ENCODE measurements at regions not wholly inside any gene's neighbourhood (a gene's known extent, or its start where the extent isn't known, plus 50 kb on each side); places are given as distances from the start of the nearest gene placed in this dataset.

- no peaks in the 10 kb centered on the region for H3K9me3 ChIP-seq
- H3K4me3 ChIP-seq, result no peak overlapping the region
- no peak for DNase-seq (ENCODE audit: low spot score)
- H3K27me3 ChIP-seq, result no peaks in the 10 kb centered on the region
- no peaks in the 10 kb centered on the region for H3K36me3 ChIP-seq
- no peak for TF ChIP-seq CTCF (IDR thresholded peaks at IDR 0.05)
- H3K4me1 ChIP-seq, result no peaks in the 10 kb centered on the region
- no peak overlapping the region for H3K27ac ChIP-seq
Observed at GRCh38 chr17:71709946-71710345, 410.9 kb upstream of the SOX9 start.

DNA sequence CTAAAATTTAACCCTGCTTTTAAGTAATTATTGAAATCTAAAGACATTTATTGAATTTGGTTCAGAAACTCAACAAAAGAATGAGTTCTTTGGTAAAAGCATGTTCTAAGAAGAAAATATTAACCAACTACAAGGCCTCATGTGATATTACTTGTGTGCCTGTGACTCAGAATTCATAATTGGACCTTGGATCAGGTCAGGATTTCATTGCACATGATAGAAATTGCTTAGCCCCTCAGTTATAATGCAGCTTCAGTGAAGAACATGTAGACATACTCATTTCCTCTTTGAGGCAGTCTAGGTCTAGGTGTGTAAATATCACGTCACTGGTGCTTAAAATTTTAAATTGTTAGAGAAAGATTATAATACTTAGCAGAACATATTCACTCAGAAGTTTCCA lies 410.0 kb upstream of the SOX9 start:
- no peak for TF ChIP-seq CTCF (IDR thresholded peaks at IDR 0.05)
- DNase-seq (ENCODE audit: low spot score), result no peak
- Histone ChIP-seq H3K27me3 (no peaks in the 10 kb centered on the region), H3K4me3 (no peak overlapping the region), H3K27ac (no peak overlapping the region), H3K4me1 (no peaks in the 10 kb centered on the region), H3K9me3 (no peaks in the 10 kb centered on the region), H3K36me3 (no peaks in the 10 kb centered on the region)

- no peaks in the 10 kb centered on the region for H3K27me3 ChIP-seq
- no peak for DNase-seq (ENCODE audit: low spot score)
Observed at GRCh38 chr17:71713846-71714245, 407.0 kb upstream of the SOX9 start.

DNA sequence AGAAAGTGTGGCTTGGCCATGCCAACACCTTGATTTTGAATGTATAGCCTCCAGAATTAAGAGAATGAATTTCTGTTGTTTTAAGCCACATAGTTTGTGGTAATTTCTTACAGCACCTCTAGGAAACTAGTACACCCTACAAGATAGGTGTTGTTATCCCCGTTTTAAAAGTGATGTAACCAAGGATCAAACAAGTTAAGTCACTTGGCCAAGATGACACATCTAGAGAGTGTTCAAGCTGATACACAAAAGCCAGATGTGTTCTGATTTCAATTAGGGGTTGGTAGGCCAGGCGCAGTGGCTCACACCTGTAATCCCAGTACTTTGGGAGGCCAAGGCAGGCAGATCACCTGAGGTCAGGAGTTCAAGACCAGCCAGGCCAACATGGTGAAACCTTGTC lies 396.5 kb upstream of the SOX9 start:
- H3K4me3 ChIP-seq, result no peak overlapping the region
- no peak for DNase-seq (ENCODE audit: low spot score)
- no peak overlapping the region for H3K27ac ChIP-seq
- no peaks in the 10 kb centered on the region for H3K9me3 ChIP-seq
- no peaks in the 10 kb centered on the region for H3K27me3 ChIP-seq
- no peak for TF ChIP-seq CTCF (IDR thresholded peaks at IDR 0.05)
- H3K4me1 ChIP-seq, result no peaks in the 10 kb centered on the region
- no peaks in the 10 kb centered on the region for H3K36me3 ChIP-seq

More at GRCh38 chr17:71713846-71714245, 407.0 kb upstream of the SOX9 start:
- TF ChIP-seq CTCF (IDR thresholded peaks at IDR 0.05), result no peak
- H3K36me3 ChIP-seq, result no peaks in the 10 kb centered on the region
- no peaks in the 10 kb centered on the region for H3K4me1 ChIP-seq
- no peak overlapping the region for H3K27ac ChIP-seq
- H3K4me3 ChIP-seq, result no peak overlapping the region
- peaks cover 0 to 13% of the 10 kb centered on the region in 2 donors for H3K9me3 ChIP-seq

DNA sequence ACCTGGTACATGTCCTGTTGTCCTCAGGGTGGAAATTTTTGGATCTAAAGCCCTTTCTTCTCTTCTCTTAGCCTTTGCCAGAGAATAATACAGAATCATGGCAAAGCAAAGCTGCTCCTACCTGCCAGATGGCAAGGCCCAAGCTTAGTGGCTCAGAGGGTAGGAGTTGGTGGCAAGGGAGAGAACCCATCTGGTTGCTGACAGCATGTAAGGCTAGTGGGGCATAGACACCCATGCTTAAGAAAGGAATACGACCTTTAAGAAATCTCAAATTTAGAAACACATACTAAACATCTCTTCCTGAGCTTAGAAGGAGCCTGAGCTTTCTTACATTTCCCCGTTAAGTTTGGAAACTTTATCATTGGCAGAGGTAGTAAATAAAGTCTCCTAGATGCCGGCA lies 395.0 kb upstream of the SOX9 start:
- H3K27ac ChIP-seq, result no peak overlapping the region
- H3K9me3 ChIP-seq, result no peaks in the 10 kb centered on the region
- H3K4me1 ChIP-seq, result no peaks in the 10 kb centered on the region
- no peak for TF ChIP-seq CTCF (IDR thresholded peaks at IDR 0.05)
- no peaks in the 10 kb centered on the region for H3K36me3 ChIP-seq
- DNase-seq (ENCODE audit: low spot score), result no peak
- H3K4me3 ChIP-seq, result no peak overlapping the region
- H3K27me3 ChIP-seq, result no peaks in the 10 kb centered on the region

DNA sequence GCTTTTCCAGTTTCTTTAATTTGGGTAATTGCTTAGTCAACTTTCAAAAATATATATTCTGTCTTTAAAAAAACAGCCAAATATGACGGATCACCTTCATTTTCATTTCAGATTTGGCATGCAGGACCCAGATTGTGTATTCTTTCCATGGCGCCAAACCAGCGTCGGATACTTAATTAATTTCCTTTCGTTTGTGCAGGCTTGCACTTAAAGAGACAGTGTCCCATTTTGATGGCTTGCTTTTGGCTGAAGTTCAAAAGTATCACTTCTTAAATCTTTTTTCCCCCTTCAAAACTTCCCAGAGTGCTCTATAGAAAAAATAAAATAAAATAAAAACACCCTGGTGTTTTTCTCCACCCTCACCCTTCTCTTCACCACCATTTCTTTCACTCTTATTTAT lies 394.5 kb upstream of the SOX9 start:
- H3K4me3 ChIP-seq, result no peak overlapping the region
- H3K4me1 ChIP-seq, result no peaks in the 10 kb centered on the region
- TF ChIP-seq CTCF (IDR thresholded peaks at IDR 0.05), result no peak
- no peaks in the 10 kb centered on the region for H3K9me3 ChIP-seq
- H3K36me3 ChIP-seq, result no peaks in the 10 kb centered on the region
- no peak for DNase-seq (ENCODE audit: low spot score)
- H3K27ac ChIP-seq, result no peak overlapping the region
- no peaks in the 10 kb centered on the region for H3K27me3 ChIP-seq
